ENCODE measurements at regions not wholly inside any gene's neighbourhood (a gene's known extent, or its start where the extent isn't known, plus 50 kb on each side); places are given as distances from the start of the nearest gene placed in this dataset.
"Not testable (repeated sequence)": the region's sequence is repeated elsewhere in the genome, so short reads cannot be mapped to it uniquely, and the experiment has no call there.

GRCh38 chrX:117458243-117458968 lies 658.2 kb downstream of the KLHL13 start:
- no peak for DNase-seq

DNA sequence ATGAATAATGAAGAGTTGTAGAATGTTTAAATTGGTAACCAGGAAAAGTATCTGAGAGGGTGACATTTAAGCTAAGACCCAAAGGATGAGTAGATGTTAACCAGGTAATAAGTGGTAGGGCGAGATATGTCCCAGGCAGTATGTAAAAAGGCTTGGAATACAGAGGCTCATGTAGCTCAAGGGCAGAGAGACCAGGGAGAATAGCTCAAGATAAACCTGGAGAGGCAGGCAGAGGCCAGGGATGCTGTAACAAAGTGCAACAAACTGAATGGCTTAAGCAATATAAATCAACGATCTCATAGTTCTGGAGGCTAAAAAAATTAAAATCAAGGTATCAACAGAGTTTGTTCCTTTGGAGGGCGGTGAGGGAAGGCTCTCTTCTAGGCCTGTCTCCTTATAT lies 660.8 kb downstream of the KLHL13 start:
- no peak for DNase-seq

DNA sequence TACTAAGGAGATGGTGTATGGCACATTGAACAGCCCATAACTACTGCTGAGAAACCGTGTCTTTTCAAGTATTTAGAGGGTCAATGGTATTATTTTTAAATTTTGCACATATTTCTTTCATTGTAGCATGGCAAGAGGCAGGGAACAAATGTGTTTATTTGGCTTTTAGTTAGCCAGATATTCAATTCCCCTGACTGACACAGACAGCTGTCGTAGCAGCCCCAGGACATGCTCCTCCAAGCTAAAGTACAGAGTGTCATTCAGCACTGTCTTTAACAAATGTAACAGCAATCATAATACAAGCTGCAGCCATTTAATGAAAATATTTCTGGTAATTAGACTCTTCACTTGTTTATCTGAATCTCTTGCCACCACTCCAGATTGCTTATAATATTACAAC lies 687.1 kb downstream of the KLHL13 start:
- peak; percentile 17 for DNase-seq

GRCh38 chrX:117407449-117408150 lies 709.0 kb downstream of the KLHL13 start:
- DNase-seq = no peak

GRCh38 chrX:117400839-117401238 lies 715.8 kb downstream of the KLHL13 start:
- no peak for DNase-seq

DNA sequence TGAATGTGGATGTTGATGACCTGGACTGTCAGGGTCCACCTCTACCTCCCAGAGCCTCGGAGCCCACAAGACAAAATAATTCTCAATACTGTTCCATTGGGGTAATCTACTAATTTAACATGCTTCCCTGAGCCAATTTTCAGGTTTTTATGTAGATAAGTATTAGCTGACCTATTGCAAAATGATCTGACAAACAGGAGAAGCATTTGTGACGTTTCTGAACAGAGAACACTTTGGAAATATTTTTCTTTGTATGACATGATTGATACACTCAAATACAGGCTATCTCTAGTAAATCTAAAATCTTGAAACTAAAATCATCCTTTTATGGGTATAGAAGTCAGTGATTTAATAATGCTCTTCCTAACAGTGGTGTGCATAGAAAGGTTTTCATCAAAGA lies 716.6 kb downstream of the KLHL13 start:
- no peak for DNase-seq

- DNase-seq = no peak
Measured at GRCh38 chrX:117397844-117398243, 718.8 kb downstream of the KLHL13 start.

- DNase-seq = not testable (repeated sequence)
Measured at GRCh38 chrX:117394506-117395070, 722.0 kb downstream of the KLHL13 start.

- DNase-seq = not testable (repeated sequence)
Measured at GRCh38 chrX:117392360-117392759, 724.2 kb downstream of the KLHL13 start.

DNA sequence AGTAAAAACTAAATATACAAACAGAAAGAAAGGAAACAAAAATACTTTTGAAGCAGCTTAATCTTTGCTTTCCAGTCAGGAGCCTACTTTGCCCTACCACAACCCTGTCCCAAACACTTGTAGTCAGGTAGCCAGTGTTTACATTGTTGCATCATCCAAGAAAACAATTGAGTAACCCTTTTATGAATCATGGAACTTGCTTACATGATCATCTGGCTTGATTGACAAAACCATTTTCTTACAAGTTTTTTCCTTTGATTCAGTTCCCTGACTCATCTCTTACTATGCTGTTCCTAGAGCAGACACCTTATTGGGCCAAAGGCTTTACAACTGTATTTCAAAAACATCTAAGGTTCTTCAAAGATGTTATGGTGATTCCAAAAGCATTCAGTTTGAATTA lies 740.1 kb downstream of the KLHL13 start:
- no peak for DNase-seq

- no peak for DNase-seq
Measured at GRCh38 chrX:117335209-117335608, 781.4 kb downstream of the KLHL13 start.

- DNase-seq = no peak
Measured at GRCh38 chrX:117327373-117327772, 789.2 kb downstream of the KLHL13 start.

DNA sequence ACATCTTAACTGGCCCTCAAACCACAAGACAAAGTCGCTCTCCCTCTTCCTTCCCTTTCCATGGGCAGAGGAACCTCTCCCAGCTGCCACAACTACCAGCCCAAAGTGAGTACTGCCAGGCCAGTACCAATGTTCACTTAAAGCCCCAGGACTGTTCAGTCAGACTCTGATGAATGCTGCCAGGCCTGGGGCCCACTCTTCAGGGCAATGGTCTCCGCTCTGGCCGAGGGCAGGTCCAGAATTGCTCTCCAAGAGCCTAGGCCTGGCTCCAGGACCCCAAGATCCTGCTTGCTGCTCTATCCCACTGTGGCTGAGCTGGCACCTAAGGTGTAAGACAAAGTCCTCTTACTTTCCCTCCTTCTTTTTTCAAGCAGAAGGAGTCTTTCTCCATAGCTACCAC lies 790.9 kb downstream of the KLHL13 start:
- no peak for DNase-seq

- no peak for DNase-seq
Measured at GRCh38 chrX:117305168-117305766, 811.3 kb downstream of the KLHL13 start.

- DNase-seq = no peak
Measured at GRCh38 chrX:117301086-117301485, 815.5 kb downstream of the KLHL13 start.

DNA sequence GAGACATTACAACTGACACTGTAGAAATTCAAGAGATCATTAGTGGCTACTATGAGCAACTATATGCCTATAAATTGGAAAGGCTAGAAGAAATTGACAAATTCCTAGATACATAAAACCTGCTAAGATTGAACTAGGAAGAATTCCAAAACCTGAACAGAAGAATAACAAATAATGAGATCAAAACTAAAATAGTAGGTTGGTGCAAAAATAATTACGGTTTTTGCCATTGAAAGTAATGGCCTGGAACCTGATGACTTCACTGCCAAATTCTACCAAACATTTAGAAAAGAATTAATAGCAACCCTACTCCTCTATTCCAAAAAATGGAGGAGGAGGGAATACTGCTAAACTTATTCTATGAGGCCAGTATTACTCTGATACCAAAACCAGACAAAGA lies 824.9 kb downstream of the KLHL13 start:
- no peak for DNase-seq

DNA sequence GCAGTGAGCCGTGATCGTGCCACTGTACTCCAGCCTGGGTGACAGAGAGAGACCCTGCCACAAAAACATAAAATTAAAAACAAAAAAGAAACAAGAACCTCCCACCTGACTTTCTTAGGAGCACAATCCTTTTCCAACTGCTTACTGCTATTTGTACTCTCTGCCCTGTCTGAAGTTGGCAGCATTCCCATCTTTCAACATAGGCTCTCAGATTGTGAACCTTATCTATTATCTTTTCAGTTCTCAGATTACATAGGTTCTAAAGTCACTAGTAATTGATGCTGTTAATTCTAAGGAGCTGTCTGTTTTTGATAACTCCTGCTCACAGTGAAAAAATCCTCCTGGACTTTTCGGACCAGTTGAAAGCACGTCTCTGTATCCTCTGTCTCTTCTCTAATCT lies 812.2 kb upstream of the CT83 start:
- DNase-seq = no peak
